SK-N-SH treated with all-trans-retinoic acid at 6 μM for 48 hours (cell line): ENCODE measurements at regions not wholly inside any gene's neighbourhood (a gene's known extent, or its start where the extent isn't known, plus 50 kb on each side); places are given as distances from the start of the nearest gene placed in this dataset.

Source experiments
- ATAC-seq: fragments of 200-7000 bp; cut with Tn5 transposase; 3 replicates; pipeline ENCODE4 v1.9.1; 2020; ENCODE audit warnings: mild to moderate bottlenecking, moderate library complexity
- ARNTL ChIP-seq: fragments of 450-650 bp; formaldehyde crosslinking; IDR thresholded peaks from 2 replicates; pipeline ENCODE4 v1.5.0; 2020; ENCODE audit warnings: low read depth, mild to moderate bottlenecking, moderate library complexity, borderline replicate concordance
- BACH2 ChIP-seq: fragments of 250-450 bp; sonication (Bioruptor Pico); IDR thresholded peaks from 2 replicates; pipeline ENCODE4 v1.9.0; 2021; ENCODE audit warnings: mild to moderate bottlenecking, borderline replicate concordance
- CSDC2 ChIP-seq: fragments of 250-450 bp; sonication (Bioruptor Pico); IDR thresholded peaks from 2 replicates; pipeline ENCODE4 v1.5.0; 2020; ENCODE audit warnings: mild to moderate bottlenecking, moderate library complexity
- ESRRG ChIP-seq: fragments of 250-450 bp; sonication (Bioruptor Pico); IDR thresholded peaks from 2 replicates; pipeline ENCODE4 v1.6.1; 2021; ENCODE audit warnings: mild to moderate bottlenecking
- GLIS3 ChIP-seq: fragments of 250-450 bp; sonication (Bioruptor Pico); IDR thresholded peaks from 2 replicates; pipeline ENCODE4 v1.5.0; 2020; ENCODE audit warnings: mild to moderate bottlenecking, moderate library complexity
- ISL1 ChIP-seq: fragments of 250-450 bp; sonication (Bioruptor Pico); IDR thresholded peaks from 2 replicates; pipeline ENCODE4 v2.1.2; 2022; ENCODE audit warnings: mild to moderate bottlenecking, moderate library complexity
- OSR1 ChIP-seq: fragments of 250-450 bp; sonication (Bioruptor Pico); IDR thresholded peaks from 2 replicates; pipeline ENCODE4 v1.8.0; 2022; ENCODE audit warnings: moderate library complexity, mild to moderate bottlenecking, inconsistent platforms
- POU6F1 ChIP-seq: fragments of 250-450 bp; sonication (Bioruptor Pico); IDR thresholded peaks from 2 replicates; pipeline ENCODE4 v1.8.0; 2021; ENCODE audit warnings: low read depth, mild to moderate bottlenecking, moderate library complexity, borderline replicate concordance
- PPARA ChIP-seq: fragments of 250-450 bp; sonication (Bioruptor Pico); IDR thresholded peaks from 2 replicates; pipeline ENCODE4 v1.5.0; 2020; ENCODE audit warnings: mild to moderate bottlenecking, borderline replicate concordance
- RARB ChIP-seq: fragments of 250-450 bp; sonication (Bioruptor Pico); IDR thresholded peaks from 2 replicates; pipeline ENCODE4 v1.8.0; 2021; ENCODE audit warnings: mild to moderate bottlenecking, moderate library complexity
- SNAI2 ChIP-seq: fragments of 250-450 bp; sonication (Bioruptor Pico); IDR thresholded peaks from 2 replicates; pipeline ENCODE4 v1.5.0; 2020; ENCODE audit warnings: mild to moderate bottlenecking, moderate library complexity
- TCF4 ChIP-seq: fragments of 250-450 bp; sonication (Bioruptor Pico); IDR thresholded peaks from 2 replicates; pipeline ENCODE4 v1.8.0; 2021; ENCODE audit warnings: mild to moderate bottlenecking, moderate library complexity, borderline replicate concordance
- TOX ChIP-seq: fragments of 250-450 bp; sonication (Bioruptor Pico); IDR thresholded peaks from 2 replicates; pipeline ENCODE4 v1.8.0; 2021; ENCODE audit warnings: mild to moderate bottlenecking, moderate library complexity, borderline replicate concordance
- ZC3H10 ChIP-seq: fragments of 250-450 bp; sonication (Bioruptor Pico); IDR thresholded peaks from 2 replicates; pipeline ENCODE4 v1.5.1; 2021; ENCODE audit warnings: mild to moderate bottlenecking, moderate library complexity
- ZFP3 ChIP-seq: fragments of 250-450 bp; sonication (Bioruptor Pico); IDR thresholded peaks from 2 replicates; pipeline ENCODE4 v1.5.0; 2020; ENCODE audit warnings: mild to moderate bottlenecking, moderate library complexity
- ZFP30 ChIP-seq: fragments of 450-650 bp; formaldehyde crosslinking; IDR thresholded peaks from 2 replicates; pipeline ENCODE4 v1.5.0; 2022; ENCODE audit warnings: mild to moderate bottlenecking, moderate library complexity
- ZNF565 ChIP-seq: fragments of 450-650 bp; formaldehyde crosslinking; conservative IDR thresholded peaks from 2 replicates; pipeline ENCODE4 v1.5.0; 2020; ENCODE audit warnings: low read depth, mild to moderate bottlenecking, moderate library complexity
- ZNF70 ChIP-seq: fragments of 450-650 bp; formaldehyde crosslinking; IDR thresholded peaks from 2 replicates; pipeline ENCODE4 v1.5.0; 2020; ENCODE audit warnings: mild to moderate bottlenecking, moderate library complexity
- ZNF8 ChIP-seq: fragments of 450-650 bp; formaldehyde crosslinking; IDR thresholded peaks from 2 replicates; pipeline ENCODE4 v1.5.0; 2020; ENCODE audit warnings: mild to moderate bottlenecking, moderate library complexity
- TF ChIP-seq, protein P1 (sequence below): fragments of 250-450 bp; sonication (Bioruptor Pico); IDR thresholded peaks from 2 replicates; pipeline ENCODE4 v1.5.1; 2021; ENCODE audit warnings: mild to moderate bottlenecking, moderate library complexity
- TF ChIP-seq, protein P2 (sequence below): fragments of 250-450 bp; sonication (Bioruptor Pico); IDR thresholded peaks from 2 replicates; pipeline ENCODE4 v1.8.0; 2020; ENCODE audit warnings: mild to moderate bottlenecking, moderate library complexity, borderline replicate concordance
- TF ChIP-seq, protein P3 (sequence below): fragments of 250-450 bp; sonication (Bioruptor Pico); IDR thresholded peaks from 2 replicates; pipeline ENCODE4 v1.5.0; 2020; ENCODE audit warnings: mild to moderate bottlenecking, moderate library complexity

- ATAC-seq: no peak
- TF ChIP-seq, protein P1, sequence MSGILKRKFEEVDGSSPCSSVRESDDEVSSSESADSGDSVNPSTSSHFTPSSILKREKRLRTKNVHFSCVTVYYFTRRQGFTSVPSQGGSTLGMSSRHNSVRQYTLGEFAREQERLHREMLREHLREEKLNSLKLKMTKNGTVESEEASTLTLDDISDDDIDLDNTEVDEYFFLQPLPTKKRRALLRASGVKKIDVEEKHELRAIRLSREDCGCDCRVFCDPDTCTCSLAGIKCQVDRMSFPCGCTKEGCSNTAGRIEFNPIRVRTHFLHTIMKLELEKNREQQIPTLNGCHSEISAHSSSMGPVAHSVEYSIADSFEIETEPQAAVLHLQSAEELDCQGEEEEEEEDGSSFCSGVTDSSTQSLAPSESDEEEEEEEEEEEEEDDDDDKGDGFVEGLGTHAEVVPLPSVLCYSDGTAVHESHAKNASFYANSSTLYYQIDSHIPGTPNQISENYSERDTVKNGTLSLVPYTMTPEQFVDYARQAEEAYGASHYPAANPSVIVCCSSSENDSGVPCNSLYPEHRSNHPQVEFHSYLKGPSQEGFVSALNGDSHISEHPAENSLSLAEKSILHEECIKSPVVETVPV (CRISPR knock-in tag): no peak
- TF ChIP-seq ZFP30 (CRISPR knock-in tag) (no peak), ZC3H10 (CRISPR knock-in tag) (no peak), BACH2 (CRISPR knock-in tag) (no peak), ARNTL (CRISPR knock-in tag) (no peak), POU6F1 (no peak), TCF4 (CRISPR knock-in tag) (no peak), ZNF8 (CRISPR knock-in tag) (no peak), SNAI2 (CRISPR knock-in tag) (no peak), ZNF70 (CRISPR knock-in tag) (no peak), ZFP3 (CRISPR knock-in tag) (no peak), PPARA (CRISPR knock-in tag) (no peak), OSR1 (no peak), GLIS3 (CRISPR knock-in tag) (no peak), TOX (CRISPR knock-in tag) (no peak), ESRRG (CRISPR knock-in tag) (no peak)
Measured at GRCh38 chr13:90401150-90401549, 946.3 kb upstream of the MIR17HG start.

GRCh38 chr13:90402102-90402501 is 945.4 kb upstream of the MIR17HG start:
- TF ChIP-seq, protein P2, sequence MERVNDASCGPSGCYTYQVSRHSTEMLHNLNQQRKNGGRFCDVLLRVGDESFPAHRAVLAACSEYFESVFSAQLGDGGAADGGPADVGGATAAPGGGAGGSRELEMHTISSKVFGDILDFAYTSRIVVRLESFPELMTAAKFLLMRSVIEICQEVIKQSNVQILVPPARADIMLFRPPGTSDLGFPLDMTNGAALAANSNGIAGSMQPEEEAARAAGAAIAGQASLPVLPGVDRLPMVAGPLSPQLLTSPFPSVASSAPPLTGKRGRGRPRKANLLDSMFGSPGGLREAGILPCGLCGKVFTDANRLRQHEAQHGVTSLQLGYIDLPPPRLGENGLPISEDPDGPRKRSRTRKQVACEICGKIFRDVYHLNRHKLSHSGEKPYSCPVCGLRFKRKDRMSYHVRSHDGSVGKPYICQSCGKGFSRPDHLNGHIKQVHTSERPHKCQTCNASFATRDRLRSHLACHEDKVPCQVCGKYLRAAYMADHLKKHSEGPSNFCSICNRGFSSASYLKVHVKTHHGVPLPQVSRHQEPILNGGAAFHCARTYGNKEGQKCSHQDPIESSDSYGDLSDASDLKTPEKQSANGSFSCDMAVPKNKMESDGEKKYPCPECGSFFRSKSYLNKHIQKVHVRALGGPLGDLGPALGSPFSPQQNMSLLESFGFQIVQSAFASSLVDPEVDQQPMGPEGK: no peak
- TF ChIP-seq ZFP3 (CRISPR knock-in tag): no peak
- no peak for TF ChIP-seq TOX (CRISPR knock-in tag)
- no peak for TF ChIP-seq RARB (CRISPR knock-in tag)
- no peak for TF ChIP-seq CSDC2
- no peak for TF ChIP-seq ZC3H10 (CRISPR knock-in tag)
- no peak for TF ChIP-seq ZNF8 (CRISPR knock-in tag)
- TF ChIP-seq ZNF565 (CRISPR knock-in tag): no peak
- TF ChIP-seq ESRRG (CRISPR knock-in tag): no peak
- TF ChIP-seq, protein P3, sequence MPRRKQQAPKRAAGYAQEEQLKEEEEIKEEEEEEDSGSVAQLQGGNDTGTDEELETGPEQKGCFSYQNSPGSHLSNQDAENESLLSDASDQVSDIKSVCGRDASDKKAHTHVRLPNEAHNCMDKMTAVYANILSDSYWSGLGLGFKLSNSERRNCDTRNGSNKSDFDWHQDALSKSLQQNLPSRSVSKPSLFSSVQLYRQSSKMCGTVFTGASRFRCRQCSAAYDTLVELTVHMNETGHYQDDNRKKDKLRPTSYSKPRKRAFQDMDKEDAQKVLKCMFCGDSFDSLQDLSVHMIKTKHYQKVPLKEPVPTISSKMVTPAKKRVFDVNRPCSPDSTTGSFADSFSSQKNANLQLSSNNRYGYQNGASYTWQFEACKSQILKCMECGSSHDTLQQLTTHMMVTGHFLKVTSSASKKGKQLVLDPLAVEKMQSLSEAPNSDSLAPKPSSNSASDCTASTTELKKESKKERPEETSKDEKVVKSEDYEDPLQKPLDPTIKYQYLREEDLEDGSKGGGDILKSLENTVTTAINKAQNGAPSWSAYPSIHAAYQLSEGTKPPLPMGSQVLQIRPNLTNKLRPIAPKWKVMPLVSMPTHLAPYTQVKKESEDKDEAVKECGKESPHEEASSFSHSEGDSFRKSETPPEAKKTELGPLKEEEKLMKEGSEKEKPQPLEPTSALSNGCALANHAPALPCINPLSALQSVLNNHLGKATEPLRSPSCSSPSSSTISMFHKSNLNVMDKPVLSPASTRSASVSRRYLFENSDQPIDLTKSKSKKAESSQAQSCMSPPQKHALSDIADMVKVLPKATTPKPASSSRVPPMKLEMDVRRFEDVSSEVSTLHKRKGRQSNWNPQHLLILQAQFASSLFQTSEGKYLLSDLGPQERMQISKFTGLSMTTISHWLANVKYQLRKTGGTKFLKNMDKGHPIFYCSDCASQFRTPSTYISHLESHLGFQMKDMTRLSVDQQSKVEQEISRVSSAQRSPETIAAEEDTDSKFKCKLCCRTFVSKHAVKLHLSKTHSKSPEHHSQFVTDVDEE (CRISPR knock-in tag): no peak
- no peak for TF ChIP-seq OSR1
- TF ChIP-seq PPARA (CRISPR knock-in tag): no peak
- no peak for TF ChIP-seq SNAI2 (CRISPR knock-in tag)
- TF ChIP-seq ZFP30 (CRISPR knock-in tag): no peak
- TF ChIP-seq ISL1 (CRISPR knock-in tag): no peak
- TF ChIP-seq BACH2 (CRISPR knock-in tag): no peak
- no peak for ATAC-seq

DNA sequence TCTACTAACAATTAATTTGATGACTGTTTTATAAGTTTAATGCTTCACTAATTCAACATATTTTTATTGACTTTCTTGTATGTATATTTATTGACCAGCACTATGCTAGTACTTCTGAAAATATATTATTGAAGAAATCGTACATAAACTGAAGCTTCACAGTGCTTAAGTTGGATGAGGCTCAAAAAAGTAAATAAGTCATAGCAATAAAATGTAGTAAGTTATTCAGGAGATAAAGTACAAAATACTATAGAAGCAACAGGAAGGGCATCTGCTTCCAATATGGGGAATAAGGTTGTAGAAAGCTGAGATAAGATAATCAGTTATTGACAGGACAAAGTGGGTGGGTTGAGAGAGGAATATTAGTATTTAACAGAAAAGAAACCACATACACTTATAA is 944.9 kb upstream of the MIR17HG start:
- no peak for ATAC-seq
- TF ChIP-seq SNAI2 (CRISPR knock-in tag) (no peak), POU6F1 (no peak), ZFP30 (CRISPR knock-in tag) (no peak), BACH2 (CRISPR knock-in tag) (no peak), OSR1 (no peak), ESRRG (CRISPR knock-in tag) (no peak), GLIS3 (CRISPR knock-in tag) (no peak), TCF4 (CRISPR knock-in tag) (no peak)
- TF ChIP-seq, protein P2: no peak
- TF ChIP-seq, protein P1 (CRISPR knock-in tag): no peak
